GM12874 (cell line): ENCODE measurements at regions not wholly inside any gene's neighbourhood (a gene's known extent, or its start where the extent isn't known, plus 50 kb on each side); places are given as distances from the start of the nearest gene placed in this dataset.

Source experiments
- CTCF ChIP-seq: IDR thresholded peaks from 2 replicates; pipeline ENCODE4 v1.5.1; 2011; ENCODE audit warnings: low read depth, mild to moderate bottlenecking, control low read depth, low read length, moderate library complexity; ENCODE audit not compliant: insufficient read depth

DNA sequence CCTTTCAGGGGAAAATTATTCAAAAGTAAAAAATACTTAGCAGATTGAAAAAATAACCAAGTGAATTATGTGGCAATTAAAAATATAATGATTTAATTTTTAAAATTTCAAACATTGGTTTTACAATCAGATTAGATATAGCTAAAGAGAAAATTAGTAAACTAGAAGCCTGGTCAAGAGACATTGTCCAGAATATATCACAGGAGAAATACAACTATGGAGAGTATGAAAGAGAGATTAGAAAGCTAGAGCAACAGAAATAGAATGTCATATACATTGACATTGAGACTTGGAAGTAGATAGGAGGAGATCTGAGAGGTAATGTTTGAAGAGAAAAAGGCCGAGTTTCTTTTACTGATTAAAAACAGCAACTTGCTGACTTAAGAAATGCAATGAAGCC is 476.4 kb upstream of the SLC10A2 start:
- TF ChIP-seq CTCF = no peak

DNA sequence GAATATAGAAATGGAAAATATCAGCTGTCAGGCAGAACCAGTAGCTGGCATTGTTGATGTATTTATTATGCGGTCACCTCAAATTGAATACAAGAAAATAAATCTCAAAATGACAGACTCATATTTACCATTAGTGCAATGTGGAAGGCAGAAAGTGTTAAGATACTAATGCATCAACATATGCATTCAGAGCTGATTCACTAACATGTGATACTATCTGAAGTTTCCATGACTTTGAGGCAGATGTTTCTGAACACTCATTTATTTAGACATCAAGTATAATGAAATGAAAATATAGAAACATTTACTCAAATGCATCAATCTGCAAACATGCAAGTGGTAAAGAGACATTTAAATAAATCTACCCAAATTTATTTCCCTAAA is 474.2 kb upstream of the SLC10A2 start:
- no peak for TF ChIP-seq CTCF

GRCh38 chr13:103539721-103540381 is 473.6 kb upstream of the SLC10A2 start:
- no peak for TF ChIP-seq CTCF

DNA sequence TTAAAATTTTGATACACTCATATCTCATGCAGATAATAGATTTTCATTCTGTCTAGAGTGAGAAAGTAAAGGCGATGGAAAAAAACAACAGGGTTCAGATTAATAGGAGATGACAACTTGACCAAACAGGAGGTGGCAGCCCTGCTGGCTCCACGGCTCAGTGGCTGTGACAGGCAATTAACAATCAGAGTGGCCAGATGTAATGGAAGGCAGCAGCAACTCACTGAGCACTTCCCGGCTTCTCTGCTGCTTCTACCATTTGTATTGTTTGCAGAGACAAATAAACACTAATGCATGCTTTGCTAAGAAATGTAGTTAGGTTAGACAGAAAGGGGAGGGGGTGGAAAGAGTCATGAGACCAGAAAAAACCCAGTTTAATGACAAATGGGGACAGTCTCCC is 473.0 kb upstream of the SLC10A2 start:
- TF ChIP-seq CTCF = no peak

DNA sequence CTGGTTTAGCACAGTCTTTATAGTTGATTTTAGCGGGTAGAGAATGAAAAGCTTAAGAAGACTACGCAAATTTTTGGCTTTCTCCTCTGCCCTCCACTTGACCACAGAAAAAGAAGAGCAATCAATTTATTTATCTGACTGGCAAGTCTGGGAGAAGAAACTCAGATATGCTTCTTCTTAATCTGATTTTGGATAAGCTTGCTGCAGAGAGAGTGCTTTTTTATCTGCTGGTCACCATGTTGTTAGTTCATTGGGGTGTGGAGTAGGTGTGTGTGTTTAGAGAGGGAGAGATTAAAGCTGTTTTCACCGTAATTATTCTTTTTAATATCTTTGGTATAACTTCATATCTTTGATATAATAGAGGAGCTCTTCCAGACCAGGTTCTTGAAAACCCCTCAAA is 471.4 kb upstream of the SLC10A2 start:
- TF ChIP-seq CTCF = no peak

DNA sequence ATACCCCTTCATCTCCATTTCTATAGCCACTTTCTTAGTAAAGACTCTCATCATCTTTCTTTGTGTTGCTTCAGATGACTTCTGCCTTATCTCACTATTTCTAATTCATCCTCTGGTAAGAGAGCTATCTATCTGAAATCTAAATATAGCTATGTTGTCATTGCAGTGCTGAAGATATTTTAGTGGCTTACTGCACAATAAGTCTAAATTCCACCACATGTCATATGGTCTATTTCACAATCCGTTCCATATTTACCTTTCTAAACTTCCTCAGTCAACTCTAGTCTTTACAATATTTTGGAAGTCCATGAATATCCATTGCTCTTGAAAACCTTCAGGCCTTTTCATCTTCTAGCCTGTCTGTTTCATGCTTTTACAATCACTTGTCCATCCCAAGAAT is 465.1 kb upstream of the SLC10A2 start:
- no peak for TF ChIP-seq CTCF

DNA sequence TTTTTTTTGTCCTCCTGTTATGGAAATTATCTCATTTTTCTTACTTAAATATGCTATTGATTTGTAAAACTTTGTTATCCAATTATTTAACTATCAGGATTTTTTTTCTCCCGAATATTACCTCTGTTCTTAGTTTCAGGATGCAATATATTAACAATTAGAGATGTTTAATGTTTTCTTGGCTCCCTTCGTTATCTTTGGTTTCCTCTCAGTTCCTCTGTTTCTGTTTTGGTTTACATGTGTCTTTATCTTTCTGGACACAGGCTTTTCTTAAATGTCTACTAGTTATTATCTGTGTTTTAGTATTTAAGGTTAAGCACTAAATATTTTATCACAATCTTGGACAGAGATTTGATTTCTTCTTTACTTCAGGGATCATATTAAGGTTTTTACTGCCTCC is 462.2 kb upstream of the SLC10A2 start:
- no peak for TF ChIP-seq CTCF
